ENCODE measurements at regions not wholly inside any gene's neighbourhood (a gene's known extent, or its start where the extent isn't known, plus 50 kb on each side); places are given as distances from the start of the nearest gene placed in this dataset.

GRCh38 chr14:101216366-101217079, 313.0 kb upstream of the RTL1 start (continued):
- TF ChIP-seq CEBPZ (IDR thresholded peaks at IDR 0.05; ENCODE audit: low read length) (no peak), HDAC1 (CRISPR knock-in tag; IDR thresholded peaks at IDR 0.05) (peak; percentile 20; the same call in 1 of the 2 replicates), GMEB2 (CRISPR knock-in tag; IDR thresholded peaks at IDR 0.05; ENCODE audit: low read depth) (no peak), HES4 (CRISPR knock-in tag; IDR thresholded peaks at IDR 0.05; ENCODE audit: borderline replicate concordance) (no peak), MXD1 (CRISPR knock-in tag; IDR thresholded peaks at IDR 0.05) (no peak), THAP11 (CRISPR knock-in tag; IDR thresholded peaks at IDR 0.05) (0 out of 2 replicates have a peak, but pooled peaks have one; percentile 12), PRPF4 (IDR thresholded peaks at IDR 0.05; ENCODE audit: low read depth, low read length, poor library complexity, severe bottlenecking) (no peak), ZFY (CRISPR knock-in tag; IDR thresholded peaks at IDR 0.05) (no peak), CEBPG (CRISPR knock-in tag; IDR thresholded peaks at IDR 0.05) (peak; percentile 68), ZMYM2 (CRISPR knock-in tag; IDR thresholded peaks at IDR 0.05) (0 out of 2 replicates have a peak, but pooled peaks have one; percentile 22), PCBP2 (optimal IDR thresholded peaks at IDR 0.05; ENCODE audit: low read depth, low read length, poor library complexity, severe bottlenecking) (no peak), NCOR1 (IDR thresholded peaks at IDR 0.05; ENCODE audit: borderline replicate concordance, low read length) (peak; percentile 68; the same call in 1 of the 2 replicates), DDIT3 (CRISPR knock-in tag; IDR thresholded peaks at IDR 0.05) (no peak), SOX6 (IDR thresholded peaks at IDR 0.05) (no peak), SOX6 (CRISPR knock-in tag; IDR thresholded peaks at IDR 0.05) (peak; percentile 67), FOXJ3 (CRISPR knock-in tag; IDR thresholded peaks at IDR 0.05; ENCODE audit: borderline replicate concordance) (peak; percentile 2; the same call in 1 of the 2 replicates), CCDC6 (CRISPR knock-in tag; IDR thresholded peaks at IDR 0.05) (no peak), GATAD2A (CRISPR knock-in tag; IDR thresholded peaks at IDR 0.05) (peak; percentile 76), ZNF720 (CRISPR knock-in tag; IDR thresholded peaks at IDR 0.05) (no peak), ZSCAN30 (CRISPR knock-in tag; IDR thresholded peaks at IDR 0.05) (no peak), CREB3 (CRISPR knock-in tag; IDR thresholded peaks at IDR 0.05) (no peak), KLF16 (CRISPR knock-in tag; IDR thresholded peaks at IDR 0.05) (no peak), ZNF556 (CRISPR knock-in tag; IDR thresholded peaks at IDR 0.05; ENCODE audit: borderline replicate concordance) (peak; percentile 3; the same call in 1 of the 2 replicates), SUZ12 (IDR thresholded peaks at IDR 0.05; ENCODE audit: low read depth, low read length) (no peak), ZNF232 (CRISPR knock-in tag; IDR thresholded peaks at IDR 0.05; ENCODE audit: borderline replicate concordance) (no peak)
